ENCODE measurements at regions not wholly inside any gene's neighbourhood (a gene's known extent, or its start where the extent isn't known, plus 50 kb on each side); places are given as distances from the start of the nearest gene placed in this dataset.
"Not testable (repeated sequence)": the region's sequence is repeated elsewhere in the genome, so short reads cannot be mapped to it uniquely, and the experiment has no call there.

DNA sequence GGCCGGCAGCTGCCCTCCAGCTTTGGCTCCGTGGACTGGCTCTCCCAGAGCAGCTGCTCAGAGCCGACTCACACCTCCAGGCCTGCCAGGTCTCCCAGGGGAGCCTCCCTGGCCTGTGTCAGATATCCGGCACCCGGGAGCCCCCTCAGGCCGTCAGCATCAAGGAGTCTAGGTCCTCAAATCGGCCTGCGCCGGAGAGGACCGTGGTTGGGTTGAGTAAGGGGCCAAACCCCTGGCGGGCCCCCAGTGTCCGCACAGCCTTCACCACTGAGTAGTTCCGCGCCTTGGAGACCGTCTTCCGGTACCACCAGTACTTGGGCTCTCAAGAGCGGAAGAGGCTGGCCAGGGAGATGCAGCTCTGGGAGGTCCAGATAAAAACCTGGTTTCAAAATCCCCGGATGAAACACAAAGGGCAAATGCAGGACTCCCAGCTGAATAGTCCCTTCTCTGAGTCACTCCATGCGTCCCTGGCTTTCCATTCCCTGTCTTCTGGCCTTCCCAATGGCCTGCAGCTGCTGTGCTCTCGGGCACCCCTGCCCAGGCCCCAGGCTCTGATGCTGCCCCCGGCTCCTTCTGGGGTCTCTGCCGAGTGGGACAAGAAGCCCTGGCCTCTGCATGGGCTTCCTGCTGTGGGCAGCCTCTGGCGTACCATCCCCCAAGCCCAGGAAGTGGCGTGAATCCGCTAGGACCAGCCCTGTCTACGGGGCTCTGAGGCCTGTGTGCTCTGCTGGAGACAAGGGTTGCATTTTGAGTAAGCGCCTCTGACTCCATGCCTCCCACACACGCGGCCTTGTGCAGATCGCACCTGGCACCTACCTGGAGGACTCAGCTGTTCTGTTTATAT is 245.1 kb upstream of the ATXN7L3B start:
- no peak for DNase-seq

DNA sequence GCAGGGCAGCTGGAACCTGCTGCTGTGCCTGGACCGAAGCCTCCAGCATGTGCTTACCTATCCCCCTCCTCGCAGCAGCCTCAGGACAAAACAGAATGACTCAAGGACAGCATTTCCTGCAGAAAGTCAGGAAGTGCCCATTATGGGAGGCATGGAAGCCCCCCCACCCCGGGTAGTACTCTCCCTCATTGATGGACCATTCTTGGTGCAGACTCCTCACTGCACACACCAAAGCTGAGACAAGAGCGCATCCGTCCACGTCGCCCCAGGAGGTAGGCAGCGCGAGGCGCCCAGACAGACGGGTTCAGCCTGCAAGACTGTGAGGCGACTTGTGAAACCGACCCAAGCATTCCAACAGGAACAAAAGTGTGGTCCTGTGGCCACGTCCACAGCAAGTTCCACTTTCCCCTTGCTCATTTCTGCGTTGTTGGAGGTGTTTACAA is 243.9 kb upstream of the ATXN7L3B start:
- no peak for DNase-seq

DNA sequence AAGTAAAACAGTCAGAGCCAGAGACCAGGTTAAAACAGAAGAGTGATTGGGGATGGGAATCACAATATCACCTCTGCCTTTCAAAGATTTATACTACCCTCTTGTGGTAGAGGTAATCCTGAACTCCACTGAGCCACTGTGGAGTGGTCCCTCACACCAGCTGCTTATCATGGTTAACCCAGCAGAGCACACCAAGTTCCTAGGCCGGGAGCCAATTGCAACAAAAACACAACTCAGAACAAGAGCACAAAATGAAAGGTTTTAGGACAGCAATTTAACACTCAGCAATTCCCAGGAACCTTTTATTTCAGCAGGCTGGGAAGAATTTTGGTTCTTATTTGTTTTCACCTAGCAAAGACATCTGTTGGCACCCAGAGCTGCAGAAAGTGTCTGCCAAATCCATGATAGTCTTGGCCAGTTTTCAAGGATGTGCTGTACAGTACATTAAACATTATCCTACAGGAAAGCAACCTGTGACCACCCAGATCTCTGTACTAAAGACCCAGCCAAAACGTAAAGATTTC is 220.5 kb upstream of the ATXN7L3B start:
- DNase-seq, result no peak

DNA sequence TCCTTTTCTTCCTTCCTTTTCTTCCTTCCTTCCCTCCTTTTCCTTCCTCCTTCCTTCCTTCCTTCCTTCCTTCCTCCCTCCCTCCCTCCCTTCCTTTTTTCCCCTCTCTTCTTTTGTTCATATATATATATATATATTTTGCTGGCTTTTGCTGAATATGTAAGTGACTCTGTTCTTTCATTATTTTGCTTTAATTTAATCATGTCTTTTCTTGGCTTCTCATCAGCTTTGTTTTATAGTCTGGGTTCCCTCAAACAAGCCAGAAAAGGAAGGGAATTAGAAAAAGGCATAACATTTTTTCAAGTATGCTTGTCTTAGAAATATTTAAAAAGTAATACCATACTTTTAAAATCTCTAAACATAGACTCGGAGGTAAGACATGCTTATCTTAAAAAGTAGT is 219.9 kb upstream of the ATXN7L3B start:
- DNase-seq, result no peak

DNA sequence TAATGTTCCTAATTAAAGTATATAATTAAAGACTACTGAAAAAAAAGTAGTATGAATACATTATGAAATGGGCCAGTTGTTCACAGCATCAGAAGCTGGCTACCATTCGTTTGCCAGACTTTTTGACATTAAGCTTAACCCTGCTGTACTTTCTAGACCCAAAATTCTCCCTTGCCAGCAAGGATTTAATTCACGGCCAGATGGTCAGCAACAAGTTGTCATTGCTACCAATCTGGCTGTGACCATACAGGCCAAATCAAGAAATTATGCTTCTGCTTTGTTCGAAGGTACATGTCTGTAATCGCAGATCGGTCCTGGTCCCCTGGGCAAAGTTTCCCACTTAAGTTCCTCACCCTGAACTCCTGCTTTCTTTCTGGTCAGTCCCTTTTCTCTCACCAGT is 217.7 kb upstream of the ATXN7L3B start:
- DNase-seq, result no peak

DNA sequence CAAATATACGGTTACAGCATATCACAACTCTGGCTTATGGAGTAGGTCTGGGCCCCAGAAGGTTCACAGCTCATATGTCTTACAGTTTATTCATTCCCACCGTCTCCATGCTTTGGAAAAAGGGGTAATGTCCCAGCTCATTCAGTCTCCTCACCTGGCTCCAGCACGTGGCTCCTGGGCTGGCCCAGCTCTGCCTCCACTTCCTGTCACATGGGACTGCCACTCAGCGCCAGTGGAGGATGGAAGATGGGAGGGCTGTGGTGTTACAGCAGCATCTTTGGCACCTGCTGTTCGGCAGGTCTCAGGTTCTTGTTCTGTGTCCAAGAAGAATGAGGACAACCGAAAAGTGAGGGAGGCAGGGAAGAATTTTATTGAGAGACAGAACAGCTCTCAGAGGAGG is 216.3 kb upstream of the ATXN7L3B start:
- no peak for DNase-seq

DNA sequence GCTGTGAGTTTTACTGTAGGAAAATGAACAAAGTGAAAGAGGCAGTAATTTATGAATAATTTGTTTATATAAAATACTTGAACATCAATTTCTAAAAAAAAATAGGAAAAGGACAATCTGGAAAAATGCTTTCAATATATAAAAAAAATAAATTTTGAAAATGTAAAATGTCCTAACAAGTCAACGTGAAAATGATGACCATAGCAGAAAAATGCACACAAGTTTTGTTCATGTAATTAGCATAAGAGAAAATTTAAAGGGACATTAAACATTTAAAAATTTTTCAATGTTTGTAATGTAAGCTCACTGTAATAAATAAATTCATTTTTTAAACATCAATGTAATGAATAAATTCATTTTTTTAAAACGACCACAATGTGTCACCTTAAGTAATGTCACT is 214.8 kb upstream of the ATXN7L3B start:
- DNase-seq, result no peak

DNA sequence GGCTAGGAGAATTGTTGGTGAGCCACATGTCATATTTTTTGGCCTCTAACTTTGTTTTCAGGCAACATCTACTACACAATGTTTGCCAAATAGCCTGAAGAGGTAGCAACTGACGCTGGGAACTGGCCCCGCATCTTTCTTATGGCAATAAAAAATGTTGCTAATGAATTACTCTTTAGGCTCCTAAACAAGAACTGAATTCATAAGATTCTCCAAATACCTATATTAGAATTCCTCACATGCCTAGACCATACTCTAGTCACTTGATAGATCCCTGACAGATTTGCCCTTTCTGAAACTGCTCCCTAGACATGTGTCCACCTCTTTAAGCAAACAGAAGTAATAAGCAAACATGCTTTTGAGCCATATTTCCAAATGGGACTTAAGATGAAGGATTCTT is 209.0 kb upstream of the ATXN7L3B start:
- no peak for DNase-seq

DNA sequence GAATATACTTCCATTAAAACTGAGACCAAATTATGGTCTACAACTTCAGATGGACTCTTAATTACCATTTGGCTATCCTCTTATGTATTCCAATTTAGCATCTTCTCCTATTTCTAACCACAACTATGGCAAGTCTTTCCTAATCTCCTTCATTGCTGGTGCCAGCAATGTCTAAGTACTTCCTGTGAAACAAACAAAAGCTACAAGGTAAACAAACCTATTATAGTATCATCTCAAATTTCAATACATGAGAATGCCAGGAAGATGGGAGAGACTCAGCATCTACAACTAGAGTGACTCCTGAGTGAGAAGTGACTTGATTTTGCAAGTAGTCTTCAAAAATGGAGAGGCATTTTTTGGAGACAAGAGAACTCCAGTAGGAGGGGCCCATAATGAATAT is 202.9 kb upstream of the ATXN7L3B start:
- no peak for DNase-seq

DNA sequence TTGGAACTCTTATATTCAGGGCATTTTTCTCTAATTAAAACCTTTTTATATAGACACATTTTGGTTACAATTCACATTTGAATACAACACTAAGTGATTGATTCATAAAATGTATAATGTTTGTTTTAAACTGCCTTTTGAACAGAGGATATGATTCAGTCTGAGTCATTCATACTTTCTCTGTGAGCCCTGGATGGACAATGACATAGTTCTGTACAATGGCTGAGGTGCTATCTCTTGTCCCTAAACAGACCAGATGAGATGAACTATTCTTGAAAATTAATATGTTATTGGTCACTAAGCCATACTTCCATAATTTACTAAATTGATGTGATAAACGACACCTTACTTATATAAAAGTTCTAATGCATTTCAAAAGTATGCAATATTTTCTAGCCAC is 199.7 kb upstream of the ATXN7L3B start:
- DNase-seq, result no peak

DNA sequence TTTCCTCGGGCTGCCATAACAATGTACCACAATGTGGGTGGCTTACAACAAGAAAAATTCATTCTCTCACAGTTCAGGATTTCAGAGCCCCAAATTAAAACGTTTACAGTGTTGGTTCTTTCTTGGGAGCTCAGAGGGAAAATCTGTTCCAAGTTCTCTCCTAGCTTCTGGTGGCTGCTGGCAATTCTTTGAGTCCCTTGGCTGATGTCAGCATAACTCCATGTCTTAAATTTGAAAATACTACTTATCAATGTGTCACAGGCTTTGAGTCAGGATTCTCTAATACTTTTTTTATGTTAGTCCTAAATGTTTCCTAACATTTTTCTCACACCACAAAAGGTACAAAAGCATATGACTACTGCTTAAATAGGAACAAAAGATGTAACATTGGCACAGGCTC is 198.4 kb upstream of the ATXN7L3B start:
- DNase-seq, result no peak

DNA sequence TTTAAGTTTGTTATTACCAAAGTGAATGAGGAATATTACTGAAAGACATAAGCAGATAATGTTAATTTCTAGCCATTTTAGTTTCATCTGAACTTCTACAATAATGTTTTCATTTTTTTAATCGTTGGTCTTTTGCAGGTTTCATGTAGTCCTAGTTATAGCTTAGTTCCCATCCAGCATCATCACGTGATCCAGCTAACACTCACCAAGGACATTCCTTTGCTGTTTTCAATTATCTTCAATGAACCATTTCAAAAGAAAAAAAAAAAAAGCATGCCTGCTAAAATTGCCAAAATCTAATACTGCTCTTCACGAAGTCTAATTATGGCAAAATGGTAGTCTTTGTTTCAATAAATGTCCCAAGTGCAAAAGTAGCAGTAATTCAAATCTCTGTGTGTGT is 187.7 kb upstream of the ATXN7L3B start:
- no peak for DNase-seq

DNA sequence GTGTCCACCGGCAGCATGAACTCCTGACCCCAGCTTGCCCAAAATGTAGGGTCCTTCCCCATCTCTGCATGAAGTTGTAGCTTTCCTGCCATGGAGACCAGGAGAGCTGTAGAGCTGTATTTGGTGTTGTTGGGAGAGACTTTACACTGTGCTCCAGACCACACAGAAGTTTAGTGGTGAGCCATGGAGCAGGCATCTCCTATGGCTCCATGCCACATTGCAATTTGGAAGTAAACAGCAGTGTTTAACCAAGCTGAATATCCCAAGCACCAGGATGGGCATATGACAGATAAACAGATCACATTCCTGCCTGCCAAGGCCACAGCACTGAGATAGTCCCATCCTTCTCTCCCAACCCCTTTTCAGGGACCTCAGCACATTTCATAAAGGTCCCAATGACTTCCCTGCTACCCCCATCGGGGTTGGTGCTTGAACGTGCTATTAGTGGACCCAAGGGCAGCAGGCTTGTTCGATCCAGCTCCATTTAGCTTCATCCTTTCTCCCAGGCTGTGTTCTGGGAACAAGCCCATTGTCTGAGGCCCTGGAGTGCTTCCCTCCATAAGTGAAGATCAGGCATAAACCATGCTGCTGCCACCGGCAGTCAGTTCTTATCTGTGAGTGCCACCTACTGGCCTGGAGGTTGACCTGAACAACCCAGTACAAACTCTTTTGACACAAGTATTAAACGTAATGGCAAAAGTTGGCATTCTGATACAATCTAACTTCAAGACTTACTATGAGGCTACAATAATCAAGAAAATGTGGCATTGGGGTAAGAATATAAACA is 172.3 kb upstream of the ATXN7L3B start:
- DNase-seq, result peak in 3 of 4 experiments; percentile 12 to 13 (median 12)

DNA sequence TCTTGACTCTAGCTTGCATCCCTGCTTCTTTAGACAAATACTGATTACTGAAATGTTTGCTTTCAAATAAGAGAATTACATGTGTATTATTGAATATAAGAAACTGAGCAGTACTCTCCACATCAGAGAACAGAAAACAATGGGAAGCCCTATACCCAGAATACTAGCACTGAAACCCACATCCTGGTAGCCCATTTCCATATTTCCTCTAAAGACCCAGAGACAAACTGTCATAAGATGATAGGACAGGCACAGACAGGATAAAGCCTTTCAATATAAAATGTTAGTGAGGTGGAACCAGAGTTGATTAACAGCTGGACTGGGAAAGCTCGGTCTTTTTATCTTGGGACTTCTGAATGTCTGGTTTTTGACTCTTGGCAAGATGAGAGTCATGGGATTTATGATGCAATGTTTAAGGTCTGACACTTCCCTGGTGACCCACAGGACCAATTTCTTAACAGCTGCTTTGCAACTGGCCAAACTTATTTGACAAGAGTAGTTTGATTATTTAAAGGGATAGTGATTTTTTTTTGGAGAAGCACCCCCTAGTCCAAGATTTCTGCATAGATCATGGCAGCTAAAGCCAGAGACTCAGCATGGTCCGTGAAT is 166.9 kb upstream of the ATXN7L3B start:
- DNase-seq, result peak in 1 of 4 experiments; percentile 3

DNA sequence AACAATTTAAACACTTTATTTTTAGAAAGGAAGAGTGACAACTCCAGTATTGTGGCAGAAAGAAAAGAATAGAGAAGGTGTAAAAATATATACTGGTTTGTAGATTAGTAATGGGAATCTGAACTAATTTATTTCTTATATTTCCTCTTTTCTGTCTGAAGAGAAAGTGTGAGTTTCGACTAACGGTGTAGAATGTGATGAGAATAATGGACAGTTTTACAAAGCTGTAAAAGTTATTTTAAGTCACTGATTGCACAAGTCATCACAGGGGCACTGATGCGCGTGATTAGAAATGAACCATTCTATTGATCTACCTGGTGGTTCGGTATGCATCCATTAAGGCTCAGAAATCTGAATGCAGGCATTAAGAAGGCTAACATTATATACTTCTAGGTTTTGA is 158.5 kb upstream of the ATXN7L3B start:
- no peak for DNase-seq

DNA sequence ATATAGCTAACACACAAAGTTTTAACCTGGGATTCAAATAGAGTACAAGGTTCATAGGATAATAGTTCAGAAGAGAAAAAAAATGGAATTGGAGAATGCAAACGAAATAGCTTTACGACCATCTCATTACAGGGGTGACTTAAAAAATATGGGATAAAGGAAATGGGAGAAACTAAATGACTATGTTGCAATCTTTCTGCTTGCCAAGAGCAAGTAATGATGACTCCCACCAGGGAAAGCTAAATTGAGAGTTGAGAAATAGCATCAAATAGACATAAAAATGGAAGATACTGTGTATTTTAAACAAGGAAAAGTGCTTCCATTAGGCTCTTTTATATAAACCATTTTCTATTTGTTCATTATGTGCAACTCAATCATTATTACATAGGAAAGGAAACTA is 155.7 kb upstream of the ATXN7L3B start:
- DNase-seq, result no peak

DNA sequence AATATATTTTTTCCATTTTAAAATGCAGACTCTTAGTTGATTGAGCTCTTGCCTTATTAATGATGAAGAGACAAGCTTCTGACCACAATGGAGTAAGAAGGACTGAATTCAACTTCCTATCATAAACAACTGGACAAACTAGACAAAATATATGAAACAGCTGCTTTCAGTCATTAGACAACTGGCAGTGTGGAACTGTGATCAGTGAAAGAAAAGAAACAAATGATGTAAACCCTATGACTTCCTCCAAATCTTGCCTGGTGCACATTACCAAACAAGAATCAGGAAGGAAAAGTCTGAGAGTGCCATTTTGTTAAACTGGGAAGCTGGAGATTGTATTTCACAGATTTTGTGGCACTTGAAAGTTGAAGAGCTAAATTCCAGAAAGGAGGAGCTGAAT is 154.7 kb upstream of the ATXN7L3B start:
- DNase-seq, result no peak

DNA sequence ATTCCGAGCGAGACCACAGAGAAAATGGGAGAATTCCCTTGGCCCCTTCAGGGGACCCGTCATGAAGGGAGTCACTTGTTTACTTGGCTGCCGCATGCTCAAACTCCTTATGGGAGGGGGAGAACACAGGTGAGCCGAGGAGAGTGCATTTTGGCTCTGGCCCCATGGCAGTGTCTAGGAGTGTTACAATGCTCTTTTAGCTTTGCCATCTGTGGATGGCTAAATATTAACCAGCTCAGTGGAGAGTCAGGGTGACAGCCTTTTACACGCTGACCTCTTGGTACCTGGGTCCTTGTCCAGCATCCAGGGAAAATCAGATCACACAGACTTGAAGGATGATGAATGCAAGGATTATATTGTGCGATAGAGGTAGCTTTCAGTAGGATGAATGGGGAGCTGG is 146.4 kb upstream of the ATXN7L3B start:
- no peak for DNase-seq

DNA sequence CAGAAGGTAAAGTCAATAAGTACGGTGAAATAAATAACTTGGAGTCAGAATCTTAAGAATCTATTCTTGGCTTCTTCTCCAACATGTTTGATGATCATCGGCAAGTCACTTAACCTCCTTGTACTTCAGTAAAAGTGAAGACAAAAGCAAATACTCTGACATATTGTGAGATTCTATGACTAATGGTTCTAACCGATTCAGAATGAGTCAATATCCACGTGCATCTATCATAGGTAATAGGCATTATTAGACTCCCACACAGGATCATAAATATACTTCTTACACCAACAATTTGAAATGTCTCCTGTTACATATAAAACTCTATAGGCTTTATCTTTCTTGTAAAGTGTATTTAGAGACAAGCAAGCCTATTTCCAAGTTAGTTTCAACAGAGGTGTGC is 144.4 kb upstream of the ATXN7L3B start:
- no peak for DNase-seq

DNA sequence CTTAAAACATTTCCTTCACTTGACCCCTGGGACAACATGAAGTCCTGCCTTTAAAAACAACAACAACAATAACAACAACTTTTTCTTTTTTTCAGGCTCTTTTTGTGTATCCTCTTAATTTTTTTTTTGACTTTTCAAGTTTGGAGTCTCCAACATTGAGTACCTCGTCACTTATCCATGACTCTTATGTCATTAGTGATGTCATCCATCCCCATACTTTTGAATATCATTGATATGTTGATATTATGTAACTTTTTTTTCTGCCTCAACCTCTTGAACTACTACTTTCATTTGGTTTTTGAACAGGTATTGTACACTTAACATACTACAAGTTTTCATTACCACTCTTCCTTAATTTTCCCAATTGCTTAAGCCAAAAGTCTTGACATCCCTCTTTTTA is 143.0 kb upstream of the ATXN7L3B start:
- DNase-seq, result no peak

DNA sequence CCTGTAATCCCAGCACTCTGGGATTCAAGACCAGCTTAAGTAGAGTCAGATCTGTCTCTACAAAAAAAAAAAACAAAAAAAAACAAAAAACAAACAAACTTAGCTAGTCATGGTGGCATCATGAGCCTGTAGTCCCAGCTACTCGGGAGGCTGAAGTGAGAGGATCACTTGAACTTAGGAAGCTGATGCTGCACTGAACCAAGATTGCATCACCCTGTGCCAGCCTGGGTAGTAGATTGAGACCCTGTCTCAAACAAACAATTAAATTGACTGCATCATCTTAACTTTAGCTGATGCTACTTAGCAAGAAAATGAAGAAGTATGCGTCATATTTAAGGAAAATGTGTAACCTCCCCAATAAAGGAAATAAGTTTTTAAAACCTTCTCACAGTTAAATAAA is 136.6 kb upstream of the ATXN7L3B start:
- DNase-seq, result no peak

DNA sequence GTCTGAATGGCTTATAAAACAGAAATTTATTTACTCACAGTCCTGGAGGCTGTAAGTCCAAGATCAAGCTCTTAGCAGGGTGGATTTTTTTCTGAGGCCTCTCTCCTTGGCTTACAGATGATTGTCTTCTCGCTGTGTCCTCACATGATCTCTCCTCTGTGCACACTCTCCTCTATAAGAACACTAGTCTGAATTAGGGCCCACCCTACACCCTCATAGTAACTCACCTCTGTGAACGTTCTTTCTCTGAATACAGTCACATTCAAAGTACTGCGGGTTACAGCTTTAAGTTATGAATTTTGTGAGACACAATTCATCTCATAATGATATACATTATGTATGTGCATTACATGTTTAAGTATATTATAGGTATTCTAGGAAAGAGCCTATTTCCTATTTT is 135.7 kb upstream of the ATXN7L3B start:
- no peak for DNase-seq

DNA sequence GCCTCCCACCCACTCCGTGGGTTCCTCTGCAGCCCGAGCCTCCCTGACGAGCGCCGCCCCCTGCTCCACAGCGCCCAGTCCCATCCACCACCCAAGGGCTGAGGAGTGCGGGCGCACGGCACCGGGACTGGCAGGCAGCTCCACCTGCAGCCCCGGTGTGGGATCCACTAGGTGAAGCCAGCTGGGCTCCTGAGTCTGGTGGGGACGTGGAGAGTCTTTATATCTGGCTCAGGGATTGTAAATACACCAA is 134.5 kb upstream of the ATXN7L3B start:
- DNase-seq, result not testable (repeated sequence)

Measured in suppressor macrophage (primary cell).